ENCODE measurements at regions not wholly inside any gene's neighbourhood (a gene's known extent, or its start where the extent isn't known, plus 50 kb on each side); places are given as distances from the start of the nearest gene placed in this dataset.

GRCh38 chr6:95384988-95385387 is 192.3 kb upstream of the MANEA start:
- TF ChIP-seq EZH2 (IDR thresholded peaks at IDR 0.05) (no peak), CTCF (IDR thresholded peaks at IDR 0.05) (no peak), EZH2phosphoT487 (IDR thresholded peaks at IDR 0.05) (no peak)

Data from neural progenitor cell (in vitro differentiated cells).